Testis (tissue), 2 donors: ENCODE measurements at regions not wholly inside any gene's neighbourhood (a gene's known extent, or its start where the extent isn't known, plus 50 kb on each side); places are given as distances from the start of the nearest gene placed in this dataset.
"Not testable (repeated sequence)": the region's sequence is repeated elsewhere in the genome, so short reads cannot be mapped to it uniquely, and the experiment has no call there.

Source experiments
- POLR2A ChIP-seq: fragments of 450-650 bp; IDR thresholded peaks from one replicate; pipeline ENCODE4 v1.6.1; 2017; ENCODE audit warnings: antibody characterized with exemption, mild to moderate bottlenecking, moderate library complexity
- TF ChIP-seq, protein P1 (sequence below), 3 experiments: fragments of 450-650 bp in 2 of 3; fragments of 200-600 bp in 1 of 3; sonication (generic) in 1 of 3; IDR thresholded peaks; one replicate each; pipeline ENCODE4 v1.5.1; 2016 to 2019; ENCODE audit warnings: antibody characterized with exemption in 3 of 3, mild to moderate bottlenecking in 2 of 3, moderate library complexity in 1 of 3

DNA sequence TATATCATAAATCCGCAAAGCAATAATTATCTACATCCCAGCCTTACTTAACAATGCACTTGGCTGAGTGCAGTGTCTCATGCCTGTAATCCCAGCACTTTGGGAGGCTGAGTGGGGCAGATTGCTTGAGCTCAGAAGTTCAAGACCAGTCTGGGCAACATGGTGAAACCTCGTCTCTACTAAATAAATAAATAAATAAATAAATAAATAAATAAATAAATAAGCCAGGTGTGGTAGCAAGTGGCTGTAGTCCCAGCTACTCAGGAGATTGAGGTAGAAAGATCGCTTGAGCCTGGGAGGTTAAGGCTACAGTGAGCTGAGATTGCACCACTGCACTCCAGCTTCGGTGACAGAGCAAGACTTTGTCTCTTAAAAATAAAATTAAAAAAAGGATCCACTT is 898.1 kb downstream of the DNAJB9 start:
- TF ChIP-seq, protein P1, sequence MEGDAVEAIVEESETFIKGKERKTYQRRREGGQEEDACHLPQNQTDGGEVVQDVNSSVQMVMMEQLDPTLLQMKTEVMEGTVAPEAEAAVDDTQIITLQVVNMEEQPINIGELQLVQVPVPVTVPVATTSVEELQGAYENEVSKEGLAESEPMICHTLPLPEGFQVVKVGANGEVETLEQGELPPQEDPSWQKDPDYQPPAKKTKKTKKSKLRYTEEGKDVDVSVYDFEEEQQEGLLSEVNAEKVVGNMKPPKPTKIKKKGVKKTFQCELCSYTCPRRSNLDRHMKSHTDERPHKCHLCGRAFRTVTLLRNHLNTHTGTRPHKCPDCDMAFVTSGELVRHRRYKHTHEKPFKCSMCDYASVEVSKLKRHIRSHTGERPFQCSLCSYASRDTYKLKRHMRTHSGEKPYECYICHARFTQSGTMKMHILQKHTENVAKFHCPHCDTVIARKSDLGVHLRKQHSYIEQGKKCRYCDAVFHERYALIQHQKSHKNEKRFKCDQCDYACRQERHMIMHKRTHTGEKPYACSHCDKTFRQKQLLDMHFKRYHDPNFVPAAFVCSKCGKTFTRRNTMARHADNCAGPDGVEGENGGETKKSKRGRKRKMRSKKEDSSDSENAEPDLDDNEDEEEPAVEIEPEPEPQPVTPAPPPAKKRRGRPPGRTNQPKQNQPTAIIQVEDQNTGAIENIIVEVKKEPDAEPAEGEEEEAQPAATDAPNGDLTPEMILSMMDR (IDR thresholded peaks at IDR 0.05), result not testable (repeated sequence)
- TF ChIP-seq POLR2A, result not testable (repeated sequence)
